Stimulated activated CD8-positive, alpha-beta memory T cell treated with anti-CD3 and anti-CD28 coated beads, Interleukin-4, amount 100 ng/mL, for 4 hours (primary cell): ENCODE measurements at regions not wholly inside any gene's neighbourhood (a gene's known extent, or its start where the extent isn't known, plus 50 kb on each side); places are given as distances from the start of the nearest gene placed in this dataset.

Experiments
- DNase-seq, 2 donors: peaks; one replicate each; pipeline ENCODE4 v3.0.0-alpha.2; 2020; ENCODE audit warnings: low read depth in 2 of 2, low spot score in 1 of 2

GRCh38 chr2:165033402-165033801 is 78.1 kb upstream of the SLC38A11 start:
- no peak for DNase-seq

- DNase-seq, result no peak
Observed at GRCh38 chr2:165032559-165032958, 77.2 kb upstream of the SLC38A11 start.

- DNase-seq, result no peak
Observed at GRCh38 chr2:165024199-165024598, 68.9 kb upstream of the SLC38A11 start.

GRCh38 chr2:165022781-165023180 is 67.5 kb upstream of the SLC38A11 start:
- DNase-seq, result no peak

GRCh38 chr2:165017966-165018596 is 62.8 kb upstream of the SLC38A11 start:
- DNase-seq, result no peak

GRCh38 chr2:165016772-165017411 is 61.6 kb upstream of the SLC38A11 start:
- DNase-seq, result no peak

- peak in 1 of 2 donors; percentile 7 for DNase-seq
Observed at GRCh38 chr2:165015052-165015642, 59.8 kb upstream of the SLC38A11 start.

GRCh38 chr2:165013944-165014619 is 58.8 kb upstream of the SLC38A11 start:
- DNase-seq, result no peak

GRCh38 chr2:165011199-165011598 is 55.9 kb upstream of the SLC38A11 start:
- DNase-seq, result no peak

GRCh38 chr2:165010556-165010955 is 55.2 kb upstream of the SLC38A11 start:
- no peak for DNase-seq

GRCh38 chr2:165009466-165009865 is 54.1 kb upstream of the SLC38A11 start:
- DNase-seq, result no peak

GRCh38 chr2:165008730-165009315 is 53.5 kb upstream of the SLC38A11 start:
- no peak for DNase-seq

GRCh38 chr2:165007161-165007744 is 51.9 kb upstream of the SLC38A11 start:
- no peak for DNase-seq
